ENCODE measurements at regions not wholly inside any gene's neighbourhood (a gene's known extent, or its start where the extent isn't known, plus 50 kb on each side); places are given as distances from the start of the nearest gene placed in this dataset.

DNA sequence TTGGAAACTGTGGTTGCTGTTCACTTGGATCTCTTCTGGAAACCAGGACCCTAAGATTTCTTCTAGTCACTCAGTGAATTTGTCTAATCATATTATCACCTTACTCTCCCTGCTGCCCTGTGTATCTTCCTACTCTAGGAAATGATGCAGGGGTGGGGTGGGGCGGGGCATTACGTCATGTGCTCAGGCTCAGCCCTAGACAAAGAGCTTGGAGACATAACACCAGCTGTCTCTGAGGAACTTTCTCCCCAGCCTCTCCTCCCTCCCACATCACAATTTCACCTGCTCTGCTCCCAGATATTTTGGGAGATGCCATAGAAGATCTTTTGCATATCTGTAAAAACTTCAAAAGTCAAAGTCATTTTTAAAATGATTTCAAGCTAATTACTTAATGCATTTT is 470.4 kb downstream of the ZSWIM6 start:
- H3K4me1 ChIP-seq, result no peaks in the 10 kb centered on the region
- no peaks in the 10 kb centered on the region for H3K9me3 ChIP-seq
- DNase-seq (ENCODE audit: low spot score), result no peak
- H3K27me3 ChIP-seq, result no peaks in the 10 kb centered on the region
- H3K4me3 ChIP-seq, result no peak overlapping the region
- TF ChIP-seq, protein P1, sequence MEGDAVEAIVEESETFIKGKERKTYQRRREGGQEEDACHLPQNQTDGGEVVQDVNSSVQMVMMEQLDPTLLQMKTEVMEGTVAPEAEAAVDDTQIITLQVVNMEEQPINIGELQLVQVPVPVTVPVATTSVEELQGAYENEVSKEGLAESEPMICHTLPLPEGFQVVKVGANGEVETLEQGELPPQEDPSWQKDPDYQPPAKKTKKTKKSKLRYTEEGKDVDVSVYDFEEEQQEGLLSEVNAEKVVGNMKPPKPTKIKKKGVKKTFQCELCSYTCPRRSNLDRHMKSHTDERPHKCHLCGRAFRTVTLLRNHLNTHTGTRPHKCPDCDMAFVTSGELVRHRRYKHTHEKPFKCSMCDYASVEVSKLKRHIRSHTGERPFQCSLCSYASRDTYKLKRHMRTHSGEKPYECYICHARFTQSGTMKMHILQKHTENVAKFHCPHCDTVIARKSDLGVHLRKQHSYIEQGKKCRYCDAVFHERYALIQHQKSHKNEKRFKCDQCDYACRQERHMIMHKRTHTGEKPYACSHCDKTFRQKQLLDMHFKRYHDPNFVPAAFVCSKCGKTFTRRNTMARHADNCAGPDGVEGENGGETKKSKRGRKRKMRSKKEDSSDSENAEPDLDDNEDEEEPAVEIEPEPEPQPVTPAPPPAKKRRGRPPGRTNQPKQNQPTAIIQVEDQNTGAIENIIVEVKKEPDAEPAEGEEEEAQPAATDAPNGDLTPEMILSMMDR (IDR thresholded peaks at IDR 0.05), result no peak
- H3K36me3 ChIP-seq, result no peaks in the 10 kb centered on the region
- no peak overlapping the region for H3K27ac ChIP-seq

DNA sequence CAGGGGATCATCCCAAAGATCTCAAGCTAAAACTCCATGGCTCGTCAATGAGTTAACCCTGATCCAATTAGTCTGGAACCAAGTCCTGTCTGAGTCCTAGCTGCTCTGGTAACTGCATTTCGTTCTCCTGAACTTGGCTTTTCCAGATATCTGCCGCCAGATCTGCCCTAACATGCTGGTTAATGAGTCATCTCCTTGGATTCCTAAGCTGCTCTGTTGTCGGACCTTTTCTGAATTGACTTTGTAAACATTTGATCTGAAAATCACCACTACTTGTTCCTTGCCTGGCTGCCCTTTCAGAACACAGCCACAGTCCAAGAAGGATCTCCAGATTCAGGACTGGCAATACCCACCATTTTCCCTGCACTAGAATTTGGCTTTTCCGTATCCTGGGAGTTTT is 473.0 kb downstream of the ZSWIM6 start:
- no peaks in the 10 kb centered on the region for H3K27me3 ChIP-seq
- H3K27ac ChIP-seq, result no peak overlapping the region
- H3K4me1 ChIP-seq, result no peaks in the 10 kb centered on the region
- H3K9me3 ChIP-seq, result no peaks in the 10 kb centered on the region
- TF ChIP-seq, protein P1 (IDR thresholded peaks at IDR 0.05), result no peak
- no peak overlapping the region for H3K4me3 ChIP-seq
- no peaks in the 10 kb centered on the region for H3K36me3 ChIP-seq
- no peak for DNase-seq (ENCODE audit: low spot score)

DNA sequence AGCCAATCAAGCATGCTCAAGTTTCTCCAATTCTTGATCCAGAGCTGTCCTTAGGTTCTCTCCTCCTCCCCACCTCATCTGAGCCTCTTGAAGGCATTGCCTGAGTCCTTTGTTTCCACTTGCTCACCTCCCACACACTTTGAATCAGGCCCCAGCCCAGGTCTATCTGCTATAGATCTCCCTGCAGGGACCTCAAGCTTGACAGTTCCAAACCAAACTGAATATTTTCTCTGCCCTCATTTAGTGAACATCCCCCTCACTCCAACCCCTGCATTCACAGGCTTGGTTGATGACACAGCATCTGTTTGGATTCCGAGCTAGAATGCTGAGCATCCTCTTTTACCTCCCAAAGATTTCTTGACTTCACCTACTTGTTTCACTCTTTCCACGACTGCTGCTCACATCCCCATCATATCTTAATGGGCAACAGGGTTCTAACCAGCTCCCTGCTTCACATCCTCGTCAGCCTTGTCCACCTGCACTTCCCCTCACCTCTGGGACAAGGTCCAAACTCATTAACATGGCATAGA is 474.5 kb downstream of the ZSWIM6 start:
- Histone ChIP-seq H3K27ac (no peak overlapping the region), H3K27me3 (no peaks in the 10 kb centered on the region), H3K4me3 (no peak overlapping the region), H3K36me3 (no peaks in the 10 kb centered on the region), H3K4me1 (no peaks in the 10 kb centered on the region), H3K9me3 (no peaks in the 10 kb centered on the region)
- TF ChIP-seq, protein P1 (IDR thresholded peaks at IDR 0.05), result no peak
- no peak for DNase-seq (ENCODE audit: low spot score)

DNA sequence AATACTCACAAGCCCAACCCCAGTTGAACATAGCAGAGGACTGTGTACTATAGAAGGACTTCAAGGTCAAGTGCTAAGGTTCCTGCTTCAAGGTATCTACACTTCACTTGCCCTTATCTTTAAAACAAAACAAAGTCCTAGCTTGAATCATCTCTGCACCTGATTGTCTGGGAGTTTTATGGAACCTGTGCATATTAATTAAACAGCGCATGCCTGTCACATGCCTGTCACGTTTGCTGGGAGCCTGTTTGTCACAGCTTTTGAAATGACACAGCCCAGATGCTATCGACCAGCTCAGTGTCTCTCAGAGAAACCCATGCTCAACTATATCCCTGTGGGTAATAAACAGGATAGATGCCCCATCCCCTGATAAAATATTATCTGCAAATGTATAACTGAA is 476.0 kb downstream of the ZSWIM6 start:
- Histone ChIP-seq H3K9me3 (no peaks in the 10 kb centered on the region), H3K27ac (no peak overlapping the region), H3K4me1 (no peaks in the 10 kb centered on the region), H3K27me3 (no peaks in the 10 kb centered on the region), H3K36me3 (no peaks in the 10 kb centered on the region), H3K4me3 (no peak overlapping the region)
- no peak for DNase-seq (ENCODE audit: low spot score)
- TF ChIP-seq, protein P1 (IDR thresholded peaks at IDR 0.05), result no peak

DNA sequence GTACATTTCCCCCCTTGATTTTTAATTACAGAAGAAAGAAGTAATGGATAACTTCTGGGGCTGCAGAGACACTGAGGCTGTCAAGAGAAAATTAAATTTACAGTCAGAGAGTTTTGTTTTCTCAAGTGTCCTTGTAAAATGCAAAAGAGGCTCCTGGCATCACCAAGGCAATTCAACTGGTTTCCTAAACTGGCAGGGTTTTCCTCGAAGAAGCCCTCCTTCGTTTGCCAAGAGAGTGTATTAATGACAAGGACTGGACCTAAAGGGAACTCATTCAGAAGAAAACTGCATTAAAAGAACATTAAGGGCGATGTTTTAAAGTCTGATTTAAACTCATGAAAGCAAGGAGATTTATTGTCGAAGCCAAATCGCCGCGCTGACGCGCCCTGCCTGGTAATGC is 476.9 kb downstream of the ZSWIM6 start:
- H3K9me3 ChIP-seq, result no peaks in the 10 kb centered on the region
- no peak overlapping the region for H3K4me3 ChIP-seq
- no peaks in the 10 kb centered on the region for H3K36me3 ChIP-seq
- H3K4me1 ChIP-seq, result no peaks in the 10 kb centered on the region
- TF ChIP-seq, protein P1 (IDR thresholded peaks at IDR 0.05), result no peak
- DNase-seq (ENCODE audit: low spot score), result no peak
- H3K27me3 ChIP-seq, result no peaks in the 10 kb centered on the region
- no peak overlapping the region for H3K27ac ChIP-seq

DNA sequence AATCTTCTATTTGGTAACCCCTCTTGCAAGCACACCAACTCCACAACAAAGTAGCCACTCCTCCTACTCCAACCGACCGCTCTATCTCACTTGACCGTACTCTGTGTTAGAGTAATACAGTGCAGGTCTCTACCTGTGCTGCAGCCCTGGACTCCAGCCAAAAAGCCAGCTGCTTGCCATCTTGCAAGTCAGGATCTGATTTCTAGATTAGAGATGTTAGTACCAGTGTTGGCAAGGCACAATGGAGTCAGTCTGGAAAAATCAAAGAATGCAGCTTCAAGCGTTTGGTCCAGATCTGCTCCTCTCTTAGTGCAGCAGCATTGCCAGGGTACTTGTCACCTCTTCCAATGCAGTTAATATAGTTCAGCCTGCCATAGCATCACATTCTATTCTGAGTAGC is 477.6 kb downstream of the ZSWIM6 start:
- Histone ChIP-seq H3K36me3 (no peaks in the 10 kb centered on the region), H3K4me1 (no peaks in the 10 kb centered on the region), H3K27me3 (no peaks in the 10 kb centered on the region), H3K27ac (no peak overlapping the region), H3K9me3 (no peaks in the 10 kb centered on the region), H3K4me3 (no peak overlapping the region)
- TF ChIP-seq, protein P1 (IDR thresholded peaks at IDR 0.05), result no peak
- DNase-seq (ENCODE audit: low spot score), result no peak
